ENCODE measurements at regions not wholly inside any gene's neighbourhood (a gene's known extent, or its start where the extent isn't known, plus 50 kb on each side); places are given as distances from the start of the nearest gene placed in this dataset.

DNA sequence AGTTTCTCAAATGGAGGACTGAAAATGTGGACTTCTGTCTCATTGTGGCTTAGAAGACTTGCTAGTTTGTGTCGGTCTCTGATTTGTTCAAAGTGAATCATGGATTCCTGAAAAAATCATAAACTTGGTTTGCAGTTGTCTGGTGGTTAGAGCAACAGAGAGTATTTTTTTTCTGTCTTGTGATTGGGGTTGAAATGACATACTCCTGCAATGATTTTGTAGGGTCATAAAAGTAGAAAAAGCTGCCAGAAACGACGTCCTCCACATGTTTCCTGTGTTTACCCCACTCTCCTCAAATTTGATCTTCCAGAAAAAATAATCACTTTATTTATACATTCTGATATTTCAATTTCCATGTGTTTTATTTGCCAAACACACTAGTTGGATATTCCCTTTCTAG, 219.2 kb upstream of the PGR start:
- no peak for TF ChIP-seq CTCF (IDR thresholded peaks at IDR 0.05; ENCODE audit: insufficient read depth, low read length)
- no peak for TF ChIP-seq POLR2AphosphoS5 (IDR thresholded peaks at IDR 0.05; ENCODE audit: low read depth)
